Esophagus (tissue), 2 donors: ENCODE measurements at regions not wholly inside any gene's neighbourhood (a gene's known extent, or its start where the extent isn't known, plus 50 kb on each side); places are given as distances from the start of the nearest gene placed in this dataset.

Experiments used
- H3K27ac ChIP-seq, 2 donors: one replicate each; pipeline ENCODE4 v1.5.1; 2013; ENCODE audit warnings: low read depth in 2 of 2, mild to moderate bottlenecking in 2 of 2, inconsistent platforms in 1 of 2, low read length in 1 of 2, moderate library complexity in 1 of 2
- H3K27me3 ChIP-seq, 2 donors: one replicate each; pipeline ENCODE4 v1.6.1; 2013; ENCODE audit warnings: low read length in 2 of 2, control low read depth in 1 of 2, mild to moderate bottlenecking in 1 of 2; ENCODE audit not compliant: insufficient read depth in 2 of 2, control insufficient read depth in 1 of 2
- H3K36me3 ChIP-seq, 2 donors: one replicate each; pipeline ENCODE4 v1.6.1; 2013; ENCODE audit warnings: low read length in 1 of 2; ENCODE audit not compliant: control insufficient read depth in 2 of 2, insufficient read depth in 2 of 2
- H3K4me1 ChIP-seq, 2 donors: one replicate each; pipeline ENCODE4 v1.6.1; 2013; ENCODE audit warnings: low read length in 1 of 2; ENCODE audit not compliant: control insufficient read depth in 2 of 2, insufficient read depth in 2 of 2
- H3K4me3 ChIP-seq, 2 donors: one replicate each; pipeline ENCODE4 v1.5.1; 2013; ENCODE audit warnings: low read length in 2 of 2, mild to moderate bottlenecking in 2 of 2, low read depth in 1 of 2, moderate library complexity in 1 of 2
- H3K9me3 ChIP-seq, 2 donors: one replicate each; pipeline ENCODE4 v1.6.1; 2013; ENCODE audit warnings: mild to moderate bottlenecking in 2 of 2, low read depth in 1 of 2, low read length in 1 of 2, moderate library complexity in 1 of 2; ENCODE audit not compliant: control insufficient read depth in 2 of 2, insufficient read depth in 1 of 2
- WGBS, 2 donors: extraction: QIAGEN DNeasy Blood & Tissue Kit; methylation state at CpG; one replicate each; pipeline ENCODE4 v1.1.7; 2013; 5-methylcytosine and 5-hydroxymethylcytosine counted together
- donor health status: healthy with polysubstance abuse.
- donor health status: Bipolar disorder and iron deficiency.

DNA sequence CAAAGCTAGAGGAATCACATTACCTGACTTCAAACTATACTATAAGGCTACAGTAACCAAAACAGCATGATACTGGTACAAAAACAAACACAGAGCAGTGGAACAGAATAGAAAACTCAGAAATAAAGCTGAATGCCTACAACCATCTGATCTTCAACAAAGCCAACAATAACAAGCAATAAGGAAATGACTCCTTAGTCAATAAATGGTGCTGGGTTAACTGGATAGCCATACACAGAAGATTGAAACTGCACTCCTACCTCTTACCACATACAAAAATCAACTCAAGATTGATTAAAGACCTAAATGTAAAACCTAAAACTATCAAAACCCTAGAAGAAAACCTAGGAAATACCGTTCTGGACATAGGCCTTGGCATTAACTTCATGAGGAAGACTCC, 182.6 kb upstream of the CNOT2 start:
- Histone ChIP-seq H3K27ac (no peak overlapping the region), H3K27me3 (no peaks in the 10 kb centered on the region), H3K9me3 (no peaks in the 10 kb centered on the region), H3K4me1 (no peaks in the 10 kb centered on the region), H3K36me3 (no peaks in the 10 kb centered on the region), H3K4me3 (no peak overlapping the region)
- 85 to 87% methylated on average over 1 of the region's 1 CpG for WGBS, 2 donors

DNA sequence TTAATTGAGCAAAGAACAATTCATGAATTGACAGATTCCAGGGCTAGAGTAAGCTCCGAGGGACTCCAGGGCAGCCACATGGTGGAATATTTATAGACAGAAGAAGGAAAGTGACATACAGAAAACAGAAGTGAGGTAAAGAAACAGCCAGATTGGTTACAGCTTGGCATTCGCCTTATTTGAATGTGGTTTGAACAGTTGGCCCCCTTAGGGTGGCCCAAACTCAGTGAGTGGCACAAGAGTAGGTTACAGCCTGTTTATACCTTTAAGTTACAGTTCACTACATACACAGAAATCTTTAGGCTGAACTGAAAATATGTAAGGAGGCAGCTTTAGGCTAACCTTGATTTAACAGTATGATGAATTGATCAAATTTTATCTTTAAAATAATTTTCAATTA, 174.5 kb upstream of the CNOT2 start:
- Histone ChIP-seq H3K4me3 (no peak overlapping the region), H3K9me3 (no peaks in the 10 kb centered on the region), H3K27me3 (no peaks in the 10 kb centered on the region), H3K36me3 (no peaks in the 10 kb centered on the region), H3K4me1 (no peaks in the 10 kb centered on the region), H3K27ac (no peak overlapping the region)
- WGBS, 2 donors, result 63 to 79% methylated on average over 2 of the region's 2 CpGs

DNA sequence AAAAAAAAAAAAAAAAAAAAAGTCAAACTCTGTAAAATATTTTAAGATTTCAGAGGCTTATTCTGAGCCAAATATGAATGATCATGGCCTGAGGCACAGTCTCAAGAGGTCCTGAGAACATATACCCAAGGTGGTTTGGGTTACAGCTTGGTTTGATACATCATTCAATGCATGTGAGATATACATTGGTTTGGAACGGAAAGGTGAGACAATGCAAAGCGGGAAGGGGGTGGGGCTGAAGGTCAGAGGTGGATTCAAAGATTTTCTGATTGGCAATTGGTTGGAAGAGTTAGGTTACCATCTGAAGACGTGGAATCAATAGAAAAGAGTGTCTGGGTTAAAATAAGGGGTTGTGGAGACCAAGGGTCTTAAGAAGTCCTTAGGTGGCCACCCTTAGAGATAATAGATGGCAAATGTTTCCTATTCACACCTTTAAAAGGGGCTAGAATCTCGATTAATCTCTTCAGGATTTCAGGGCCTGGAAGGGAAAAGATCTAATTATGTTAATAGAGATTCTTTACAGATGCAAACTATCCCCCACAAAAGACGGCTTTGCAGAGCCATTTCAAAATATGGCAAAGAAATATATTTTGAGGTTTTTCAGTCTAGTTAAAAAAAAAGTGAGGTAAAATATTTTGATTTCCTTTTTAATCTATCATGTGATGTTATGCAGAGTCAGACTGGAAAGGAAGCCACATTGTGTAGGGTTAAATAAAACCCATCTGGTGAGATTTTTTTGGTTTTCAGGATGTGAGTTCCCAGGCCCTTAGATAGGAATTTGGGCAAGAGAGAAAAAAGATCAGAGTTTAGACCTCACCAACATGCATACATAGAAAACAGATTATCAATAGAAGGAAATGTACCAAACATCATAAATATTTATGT, 173.8 kb upstream of the CNOT2 start:
- Histone ChIP-seq H3K4me1 (no peaks in the 10 kb centered on the region), H3K36me3 (no peaks in the 10 kb centered on the region), H3K27me3 (no peaks in the 10 kb centered on the region), H3K27ac (no peak overlapping the region), H3K9me3 (no peaks in the 10 kb centered on the region), H3K4me3 (no peak overlapping the region)
- 78 to 80% methylated on average over 5 of the region's 5 CpGs for WGBS, 2 donors

DNA sequence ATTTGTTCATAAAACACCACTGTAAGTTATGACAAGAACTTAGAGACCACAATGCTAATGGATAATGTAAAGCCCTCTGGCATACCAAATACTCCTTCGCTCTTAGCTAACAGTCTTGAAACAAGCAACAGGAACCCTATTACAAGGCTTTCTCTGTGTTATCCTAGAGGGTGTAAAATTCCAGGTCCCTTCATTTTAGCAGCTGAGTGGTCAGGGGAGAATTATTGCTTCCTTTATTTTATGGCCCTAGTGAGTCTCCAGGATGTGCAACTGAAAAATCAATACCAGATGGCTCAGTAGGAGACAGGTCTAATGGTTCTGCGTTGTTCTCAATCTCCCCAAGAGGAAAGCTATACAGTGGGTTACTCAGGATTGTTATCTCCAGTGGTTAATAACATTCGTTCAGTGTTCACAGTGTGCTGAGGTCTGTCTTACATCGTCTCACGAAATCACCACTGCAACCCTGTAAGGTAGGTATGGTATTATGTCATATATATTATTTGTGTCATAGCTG, 172.7 kb upstream of the CNOT2 start:
- WGBS, 2 donors, result 84 to 93% methylated on average over 5 of the region's 5 CpGs
- Histone ChIP-seq H3K4me3 (no peak overlapping the region), H3K36me3 (no peaks in the 10 kb centered on the region), H3K27me3 (no peaks in the 10 kb centered on the region), H3K9me3 (no peaks in the 10 kb centered on the region), H3K4me1 (no peaks in the 10 kb centered on the region), H3K27ac (no peak overlapping the region)

DNA sequence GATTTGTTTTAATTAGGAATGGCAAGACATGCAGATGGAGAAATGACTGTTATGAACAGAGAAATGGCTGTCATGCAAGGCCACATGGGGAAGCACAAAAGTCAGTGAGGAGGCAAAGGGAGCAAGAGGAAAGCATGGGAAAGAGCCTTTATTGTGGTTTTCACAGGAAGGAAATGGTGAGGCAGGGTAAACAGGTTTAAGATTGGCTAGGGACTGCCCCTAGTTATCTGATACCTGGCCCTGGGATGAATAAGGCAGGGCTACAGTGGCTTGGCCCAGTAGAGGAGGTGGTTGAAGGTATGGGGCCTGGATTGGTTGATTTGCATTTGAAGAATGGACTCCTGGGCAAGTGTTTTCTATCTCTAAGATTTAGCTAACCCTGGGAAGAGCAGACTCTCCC, 168.7 kb upstream of the CNOT2 start:
- no peaks in the 10 kb centered on the region for H3K4me1 ChIP-seq
- no peak overlapping the region for H3K4me3 ChIP-seq
- H3K27ac ChIP-seq, result no peak overlapping the region
- H3K36me3 ChIP-seq, result no peaks in the 10 kb centered on the region
- no peaks in the 10 kb centered on the region for H3K27me3 ChIP-seq
- no peaks in the 10 kb centered on the region for H3K9me3 ChIP-seq

DNA sequence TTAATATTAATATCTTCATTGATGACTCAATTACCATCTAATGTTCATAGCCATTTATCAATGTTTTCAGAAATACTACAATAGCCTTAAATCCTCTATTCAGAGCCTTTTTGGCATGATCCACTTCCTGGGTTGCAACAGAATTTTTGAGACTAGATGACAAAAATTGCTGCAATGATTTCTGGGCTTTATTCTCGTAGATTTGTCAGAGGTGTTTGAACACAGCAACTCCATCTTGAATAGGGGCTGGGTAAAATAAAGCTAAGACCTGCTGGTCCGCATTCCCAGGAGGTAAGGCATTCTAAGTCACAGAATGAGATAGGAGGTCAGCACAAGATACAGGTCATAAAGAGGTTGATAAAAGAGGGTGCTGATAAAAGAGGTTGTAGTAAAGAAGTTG, 165.8 kb upstream of the CNOT2 start:
- Histone ChIP-seq H3K4me1 (no peaks in the 10 kb centered on the region), H3K27me3 (no peaks in the 10 kb centered on the region), H3K36me3 (no peaks in the 10 kb centered on the region), H3K9me3 (no peaks in the 10 kb centered on the region), H3K4me3 (no peak overlapping the region), H3K27ac (no peak overlapping the region)
- 69 to 82% methylated on average over 2 of the region's 2 CpGs for WGBS, 2 donors

DNA sequence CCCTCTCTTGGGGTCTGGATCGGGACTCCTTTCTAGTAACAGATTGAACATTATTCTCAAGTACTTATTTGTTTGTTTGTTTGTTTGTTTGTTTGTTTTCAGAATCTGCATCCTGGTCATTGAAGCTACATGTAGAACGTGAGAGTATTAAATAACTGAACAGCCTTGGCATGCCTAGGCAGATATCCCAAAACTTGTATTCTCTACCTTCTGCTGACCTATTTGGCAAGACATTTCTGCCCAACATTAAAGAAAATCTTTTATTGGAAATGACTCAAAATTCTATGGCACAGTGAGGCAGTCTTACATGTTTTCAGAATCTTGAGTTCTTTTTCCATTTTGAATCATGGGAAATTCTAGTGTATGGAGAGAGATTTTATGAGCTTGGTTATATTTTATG, 165.1 kb upstream of the CNOT2 start:
- WGBS, 2 donors, result 46 to 76% methylated on average over 2 of the region's 2 CpGs
- Histone ChIP-seq H3K27me3 (no peaks in the 10 kb centered on the region), H3K4me1 (no peaks in the 10 kb centered on the region), H3K36me3 (no peaks in the 10 kb centered on the region), H3K27ac (no peak overlapping the region), H3K9me3 (no peaks in the 10 kb centered on the region), H3K4me3 (no peak overlapping the region)

DNA sequence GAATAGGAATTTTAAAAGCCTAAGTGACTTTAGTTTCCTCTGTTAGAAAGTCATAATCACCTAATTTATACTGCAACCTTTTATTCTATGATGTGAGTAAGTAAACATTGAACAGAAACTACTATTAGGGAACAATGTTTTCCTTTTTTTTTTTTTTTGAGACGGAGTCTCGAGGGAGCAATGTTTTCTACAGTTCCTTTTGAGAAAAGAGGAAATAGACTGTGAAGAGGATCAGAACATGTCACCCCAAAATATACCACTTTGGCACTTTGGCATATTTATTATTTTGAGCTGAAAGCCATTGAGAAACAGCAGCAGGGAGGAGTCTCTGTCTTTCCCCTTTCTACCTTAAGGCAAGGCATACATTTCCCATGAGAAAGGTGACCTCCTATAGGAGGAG, 162.7 kb upstream of the CNOT2 start:
- H3K27ac ChIP-seq, result no peak overlapping the region
- H3K4me1 ChIP-seq, result no peaks in the 10 kb centered on the region
- H3K9me3 ChIP-seq, result no peaks in the 10 kb centered on the region
- H3K36me3 ChIP-seq, result no peaks in the 10 kb centered on the region
- WGBS, 2 donors, result 61 to 71% methylated on average over 2 of the region's 2 CpGs
- no peaks in the 10 kb centered on the region for H3K27me3 ChIP-seq
- H3K4me3 ChIP-seq, result no peak overlapping the region

DNA sequence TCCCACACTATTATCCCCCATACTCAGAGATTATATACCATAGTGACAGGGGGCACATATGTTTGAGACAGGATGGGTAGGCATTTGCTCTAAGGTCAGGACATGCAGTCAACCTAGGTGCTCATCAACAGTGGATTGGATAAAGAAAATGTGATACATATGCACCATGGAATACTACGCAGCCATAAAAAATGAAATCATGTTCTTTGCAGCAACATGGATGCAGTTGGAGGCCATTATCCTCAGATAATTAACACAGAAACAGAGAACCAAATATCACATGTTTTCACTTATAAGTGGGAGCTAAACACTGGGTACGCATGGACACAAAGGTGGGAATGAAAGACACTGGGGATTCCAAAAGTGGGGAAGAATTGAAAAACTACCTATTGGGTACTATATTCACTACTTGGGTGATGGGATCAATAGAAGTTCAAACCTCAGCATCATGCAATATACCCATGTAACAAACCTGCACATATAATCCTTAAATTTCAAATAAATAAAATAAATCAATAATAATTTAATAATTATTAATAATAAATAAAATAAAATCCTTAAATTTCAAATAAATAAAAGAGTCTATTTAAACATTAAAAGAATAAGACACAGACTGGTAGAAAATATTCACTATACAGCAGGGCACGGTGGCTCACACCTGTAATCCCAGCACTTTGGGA, 160.1 kb upstream of the CNOT2 start:
- 63 to 84% methylated on average over 3 of the region's 3 CpGs for WGBS, 2 donors
- Histone ChIP-seq H3K36me3 (no peaks in the 10 kb centered on the region), H3K4me1 (no peaks in the 10 kb centered on the region), H3K27me3 (no peaks in the 10 kb centered on the region), H3K4me3 (no peak overlapping the region), H3K27ac (no peak overlapping the region), H3K9me3 (no peaks in the 10 kb centered on the region)

- WGBS, 2 donors, result 93 to 95% methylated on average over 4 of the region's 4 CpGs
- Histone ChIP-seq H3K4me3 (no peak overlapping the region), H3K9me3 (no peaks in the 10 kb centered on the region), H3K36me3 (no peaks in the 10 kb centered on the region), H3K27me3 (no peaks in the 10 kb centered on the region), H3K4me1 (no peaks in the 10 kb centered on the region), H3K27ac (no peak overlapping the region)
Measured at GRCh38 chr12:70083677-70084020, 159.6 kb upstream of the CNOT2 start.
